ENCODE measurements at regions not wholly inside any gene's neighbourhood (a gene's known extent, or its start where the extent isn't known, plus 50 kb on each side); places are given as distances from the start of the nearest gene placed in this dataset.

DNA sequence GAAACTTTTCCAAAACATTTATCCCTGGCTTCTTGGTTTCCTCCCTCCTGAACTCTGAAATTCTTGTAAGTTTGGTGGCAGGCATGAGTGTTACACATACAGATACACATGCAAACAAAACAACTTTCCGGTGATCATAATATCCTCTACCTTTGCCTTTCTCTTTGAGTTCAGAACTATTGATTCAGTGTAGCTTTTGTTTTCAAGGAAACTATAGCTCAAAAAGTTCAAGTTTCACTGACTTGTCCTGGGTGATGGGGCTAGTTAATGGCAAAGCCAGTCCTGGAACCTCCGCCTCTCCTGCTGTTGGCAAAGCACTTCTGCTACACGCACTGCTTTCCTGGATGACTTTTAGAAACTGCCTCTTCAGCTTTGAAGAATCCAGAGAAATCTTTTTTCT, 177.3 kb upstream of the FAT1 start:
- Histone ChIP-seq H3K27me3 (ENCODE audit: control insufficient read depth, insufficient read depth, low read length) (no peaks in the 10 kb centered on the region), H3K4me3 (ENCODE audit: low read depth, low read length) (no peak overlapping the region), H3K36me3 (ENCODE audit: control insufficient read depth, insufficient read depth, low read length) (no peaks in the 10 kb centered on the region)
- CTCF ChIA-PET = interaction anchor here (1.0 kb wide), 1 partner anchor 19 kb away, joined by 3 read pairs; no protein-coding TSS in a partner anchor
- no peak for TF ChIP-seq CTCF (IDR thresholded peaks at IDR 0.05; ENCODE audit: insufficient read depth, low read depth, low read length)
- no peak for DNase-seq (ENCODE audit: low read depth)
- POLR2A ChIA-PET = no interaction called here

DNA sequence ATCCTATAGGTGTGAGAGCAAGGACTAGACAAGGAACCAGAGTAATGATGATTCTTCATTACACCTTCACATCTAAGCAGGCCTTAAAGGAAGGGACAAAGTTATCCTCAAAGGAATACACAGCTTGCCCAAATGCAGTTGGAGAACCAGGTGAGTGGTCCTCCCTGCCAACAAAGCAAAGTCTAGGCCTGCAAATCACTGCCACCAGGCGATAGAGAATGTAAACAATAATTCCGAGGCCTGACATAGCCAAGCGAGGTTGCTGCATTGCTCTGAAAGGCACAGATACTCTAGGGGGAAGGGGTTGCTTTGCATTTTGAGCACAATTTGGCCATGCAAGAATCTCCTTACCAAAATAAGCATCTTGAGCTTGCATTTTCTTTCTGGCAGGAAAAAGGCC, 178.2 kb upstream of the FAT1 start:
- Histone ChIP-seq H3K4me3 (ENCODE audit: low read depth, low read length) (no peak overlapping the region), H3K36me3 (ENCODE audit: control insufficient read depth, insufficient read depth, low read length) (no peaks in the 10 kb centered on the region), H3K27me3 (ENCODE audit: control insufficient read depth, insufficient read depth, low read length) (no peaks in the 10 kb centered on the region)
- TF ChIP-seq CTCF (IDR thresholded peaks at IDR 0.05; ENCODE audit: insufficient read depth, low read depth, low read length) = no peak
- ChIA-PET POLR2A (no interaction called here), CTCF (interaction anchor here (1.0 kb wide), 2 partner anchors 15 to 19 kb away, joined by 3 read pairs; no protein-coding TSS in a partner anchor)
- no peak for DNase-seq (ENCODE audit: low read depth)

- H3K27me3 ChIP-seq (ENCODE audit: control insufficient read depth, insufficient read depth, low read length) = no peaks in the 10 kb centered on the region
- POLR2A ChIA-PET = no interaction called here
- no peak for DNase-seq (ENCODE audit: low read depth)
- TF ChIP-seq CTCF (IDR thresholded peaks at IDR 0.05; ENCODE audit: insufficient read depth, low read depth, low read length) = no peak
- H3K36me3 ChIP-seq (ENCODE audit: control insufficient read depth, insufficient read depth, low read length) = no peaks in the 10 kb centered on the region
- CTCF ChIA-PET = interaction anchor here (1.0 kb wide), 1 partner anchor 15 kb away, joined by 3 read pairs; no protein-coding TSS in a partner anchor
- H3K4me3 ChIP-seq (ENCODE audit: low read depth, low read length) = no peak overlapping the region
Observed at GRCh38 chr4:186902361-186902760, 178.7 kb upstream of the FAT1 start.

DNA sequence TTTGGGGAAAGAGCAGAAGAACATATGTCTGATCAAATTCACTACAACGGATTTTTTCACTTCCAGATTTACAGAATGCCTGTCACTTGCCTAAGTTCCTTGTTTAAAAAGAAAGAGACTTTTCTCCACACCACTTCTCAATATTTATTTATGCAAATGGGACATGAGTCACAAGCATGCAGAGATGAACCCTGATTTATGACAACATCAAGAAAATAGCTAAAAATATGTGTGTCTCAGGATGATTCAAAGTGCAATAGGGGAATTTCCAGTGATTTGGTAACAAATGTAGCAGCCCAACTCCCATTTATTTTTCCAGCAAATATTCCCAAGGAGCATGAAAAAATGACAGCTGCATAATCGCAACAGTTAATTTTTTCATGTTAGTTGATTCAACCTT, 180.4 kb upstream of the FAT1 start:
- no peak for TF ChIP-seq CTCF (IDR thresholded peaks at IDR 0.05; ENCODE audit: insufficient read depth, low read depth, low read length)
- no peaks in the 10 kb centered on the region for H3K27me3 ChIP-seq (ENCODE audit: control insufficient read depth, insufficient read depth, low read length)
- peak; percentile 76 for DNase-seq (ENCODE audit: low read depth)
- CTCF ChIA-PET = interaction anchor here (0.6 kb wide), 1 partner anchor 886 kb away, joined by 3 read pairs; no protein-coding TSS in a partner anchor
- H3K36me3 ChIP-seq (ENCODE audit: control insufficient read depth, insufficient read depth, low read length) = no peaks in the 10 kb centered on the region
- POLR2A ChIA-PET = interaction anchor here (0.6 kb wide), 1 partner anchor 17 kb away, joined by 3 read pairs; no protein-coding TSS in a partner anchor
- H3K4me3 ChIP-seq (ENCODE audit: low read depth, low read length) = no peak overlapping the region

DNA sequence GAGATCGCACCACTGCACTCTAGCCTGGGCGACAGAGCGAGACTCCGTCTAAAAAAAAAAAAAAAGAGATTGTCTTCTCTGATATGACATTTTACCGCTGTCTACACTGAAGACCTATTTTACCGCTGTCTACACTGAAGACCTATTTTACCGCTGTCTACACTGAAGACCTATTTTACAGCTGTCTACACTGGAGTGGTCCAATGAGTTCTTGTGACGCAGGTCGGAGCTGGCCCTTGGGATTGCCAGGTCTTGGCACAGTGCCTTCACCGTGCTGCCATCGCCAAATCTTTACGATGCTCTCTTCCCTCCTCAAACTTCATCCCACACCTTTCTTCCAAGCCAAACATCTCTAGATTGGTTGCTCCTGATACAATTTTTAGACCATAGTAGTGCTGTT, 183.1 kb upstream of the FAT1 start:
- H3K36me3 ChIP-seq (ENCODE audit: control insufficient read depth, insufficient read depth, low read length) = no peaks in the 10 kb centered on the region
- no peak for DNase-seq (ENCODE audit: low read depth)
- no peaks in the 10 kb centered on the region for H3K27me3 ChIP-seq (ENCODE audit: control insufficient read depth, insufficient read depth, low read length)
- TF ChIP-seq CTCF (IDR thresholded peaks at IDR 0.05; ENCODE audit: insufficient read depth, low read depth, low read length) = no peak
- ChIA-PET POLR2A (no interaction called here), CTCF (interaction anchor here (1.4 kb wide), 1 partner anchor 11 kb away, joined by 4 read pairs; no protein-coding TSS in a partner anchor)
- no peak overlapping the region for H3K4me3 ChIP-seq (ENCODE audit: low read depth, low read length)

Data from BJ (cell line).